ENCODE measurements at regions not wholly inside any gene's neighbourhood (a gene's known extent, or its start where the extent isn't known, plus 50 kb on each side); places are given as distances from the start of the nearest gene placed in this dataset.

- TF ChIP-seq, protein P1, sequence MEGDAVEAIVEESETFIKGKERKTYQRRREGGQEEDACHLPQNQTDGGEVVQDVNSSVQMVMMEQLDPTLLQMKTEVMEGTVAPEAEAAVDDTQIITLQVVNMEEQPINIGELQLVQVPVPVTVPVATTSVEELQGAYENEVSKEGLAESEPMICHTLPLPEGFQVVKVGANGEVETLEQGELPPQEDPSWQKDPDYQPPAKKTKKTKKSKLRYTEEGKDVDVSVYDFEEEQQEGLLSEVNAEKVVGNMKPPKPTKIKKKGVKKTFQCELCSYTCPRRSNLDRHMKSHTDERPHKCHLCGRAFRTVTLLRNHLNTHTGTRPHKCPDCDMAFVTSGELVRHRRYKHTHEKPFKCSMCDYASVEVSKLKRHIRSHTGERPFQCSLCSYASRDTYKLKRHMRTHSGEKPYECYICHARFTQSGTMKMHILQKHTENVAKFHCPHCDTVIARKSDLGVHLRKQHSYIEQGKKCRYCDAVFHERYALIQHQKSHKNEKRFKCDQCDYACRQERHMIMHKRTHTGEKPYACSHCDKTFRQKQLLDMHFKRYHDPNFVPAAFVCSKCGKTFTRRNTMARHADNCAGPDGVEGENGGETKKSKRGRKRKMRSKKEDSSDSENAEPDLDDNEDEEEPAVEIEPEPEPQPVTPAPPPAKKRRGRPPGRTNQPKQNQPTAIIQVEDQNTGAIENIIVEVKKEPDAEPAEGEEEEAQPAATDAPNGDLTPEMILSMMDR (IDR thresholded peaks at IDR 0.05) = no peak
- TF ChIP-seq POLR2AphosphoS5 (IDR thresholded peaks at IDR 0.05) = no peak
- TF ChIP-seq POLR2A (IDR thresholded peaks at IDR 0.05) = no peak
Measured at GRCh38 chr20:36096435-36096834, 58.1 kb upstream of the EPB41L1 start.
